ENCODE measurements at regions not wholly inside any gene's neighbourhood (a gene's known extent, or its start where the extent isn't known, plus 50 kb on each side); places are given as distances from the start of the nearest gene placed in this dataset.

DNA sequence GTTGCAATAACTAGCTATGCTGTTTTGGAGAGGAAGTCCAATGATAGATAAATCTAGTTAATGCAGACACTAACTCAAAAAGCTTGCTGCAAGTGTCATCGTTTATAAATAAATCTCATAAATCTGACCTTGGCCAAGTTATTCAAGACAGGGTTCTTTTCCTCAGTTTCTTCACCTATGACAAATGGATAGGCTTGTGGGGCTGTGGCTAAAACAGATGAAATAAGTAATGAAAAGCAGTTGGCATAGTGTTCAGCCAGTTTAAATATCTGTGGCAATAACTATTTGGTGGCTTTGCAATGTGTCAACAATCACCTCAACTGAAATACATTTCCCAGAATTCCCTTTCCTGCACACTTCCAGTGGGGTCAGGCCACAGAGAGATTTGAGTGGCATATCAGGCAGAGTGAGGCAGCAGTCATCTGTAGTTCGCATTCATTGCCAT is 169.9 kb downstream of the DYRK2 start:
- Histone ChIP-seq H3K9me3 (peaks cover 28% of the 10 kb centered on the region), H3K4me1 (no peaks in the 10 kb centered on the region), H3K27ac (no peak overlapping the region), H3K4me3 (no peak overlapping the region), H3K4me2 (no peak overlapping the region)
- DNase-seq (ENCODE audit: low read depth in 1 of 2, low spot score in 1 of 2) (no peak), FAIRE-seq (no peak), ATAC-seq (no peak)
- 56% methylated on average over 2 of the region's 2 CpGs for WGBS (ENCODE audit: missing lambda C conversion rate)
- CTCF ChIA-PET: interaction anchor here (0.8 to 1.0 kb wide), 2 partner anchors 15 to 58 kb away, joined by 3 read pairs; no protein-coding TSS in a partner anchor
- POLR2A ChIA-PET: no interaction called here
- no peak for TF ChIP-seq CEBPB (IDR thresholded peaks at IDR 0.05)
- TF ChIP-seq ZSCAN20 (CRISPR knock-in tag; IDR thresholded peaks at IDR 0.05): no peak
- TF ChIP-seq, protein P1, sequence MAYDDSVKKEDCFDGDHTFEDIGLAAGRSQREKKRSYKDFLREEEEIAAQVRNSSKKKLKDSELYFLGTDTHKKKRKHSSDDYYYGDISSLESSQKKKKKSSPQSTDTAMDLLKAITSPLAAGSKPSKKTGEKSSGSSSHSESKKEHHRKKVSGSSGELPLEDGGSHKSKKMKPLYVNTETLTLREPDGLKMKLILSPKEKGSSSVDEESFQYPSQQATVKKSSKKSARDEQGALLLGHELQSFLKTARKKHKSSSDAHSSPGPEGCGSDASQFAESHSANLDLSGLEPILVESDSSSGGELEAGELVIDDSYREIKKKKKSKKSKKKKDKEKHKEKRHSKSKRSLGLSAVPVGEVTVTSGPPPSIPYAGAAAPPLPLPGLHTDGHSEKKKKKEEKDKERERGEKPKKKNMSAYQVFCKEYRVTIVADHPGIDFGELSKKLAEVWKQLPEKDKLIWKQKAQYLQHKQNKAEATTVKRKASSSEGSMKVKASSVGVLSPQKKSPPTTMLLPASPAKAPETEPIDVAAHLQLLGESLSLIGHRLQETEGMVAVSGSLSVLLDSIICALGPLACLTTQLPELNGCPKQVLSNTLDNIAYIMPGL (CRISPR knock-in tag; IDR thresholded peaks at IDR 0.05; ENCODE audit: borderline replicate concordance): no peak
- no peak for TF ChIP-seq CBX2 (IDR thresholded peaks at IDR 0.05; ENCODE audit: borderline replicate concordance, low read depth)
- TF ChIP-seq EHMT2 (IDR thresholded peaks at IDR 0.05; ENCODE audit: low read depth): no peak
- no peak for TF ChIP-seq BHLHE40 (IDR thresholded peaks at IDR 0.05; ENCODE audit: low read depth, low read length)
- TF ChIP-seq, protein P2, sequence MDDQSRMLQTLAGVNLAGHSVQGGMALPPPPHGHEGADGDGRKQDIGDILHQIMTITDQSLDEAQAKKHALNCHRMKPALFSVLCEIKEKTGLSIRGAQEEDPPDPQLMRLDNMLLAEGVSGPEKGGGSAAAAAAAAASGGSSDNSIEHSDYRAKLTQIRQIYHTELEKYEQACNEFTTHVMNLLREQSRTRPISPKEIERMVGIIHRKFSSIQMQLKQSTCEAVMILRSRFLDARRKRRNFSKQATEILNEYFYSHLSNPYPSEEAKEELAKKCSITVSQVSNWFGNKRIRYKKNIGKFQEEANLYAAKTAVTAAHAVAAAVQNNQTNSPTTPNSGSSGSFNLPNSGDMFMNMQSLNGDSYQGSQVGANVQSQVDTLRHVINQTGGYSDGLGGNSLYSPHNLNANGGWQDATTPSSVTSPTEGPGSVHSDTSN (IDR thresholded peaks at IDR 0.05): no peak

DNA sequence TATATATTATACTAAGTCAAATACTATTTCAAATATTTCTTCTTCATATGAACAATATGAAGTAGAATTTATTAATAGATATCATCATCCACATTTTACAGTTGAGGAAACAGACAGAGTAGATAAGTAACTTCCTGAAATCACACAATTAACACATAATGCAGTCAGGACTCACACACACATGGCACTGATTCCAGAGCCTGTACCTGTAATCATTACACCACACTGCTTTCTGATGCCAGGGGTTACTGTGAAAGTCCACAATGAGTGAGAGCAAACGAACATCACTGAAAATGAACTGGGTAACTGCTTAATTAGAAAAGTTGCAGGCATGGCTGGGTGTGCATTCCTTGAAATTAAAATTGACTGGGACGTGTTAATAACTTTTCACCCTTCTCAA is 169.3 kb upstream of the IFNG-AS1 start:
- 25% methylated on average over 2 of the region's 2 CpGs for WGBS (ENCODE audit: missing lambda C conversion rate)
- Histone ChIP-seq H3K4me3 (no peak overlapping the region), H3K4me1 (no peaks in the 10 kb centered on the region), H3K9me3 (peaks cover 25% of the 10 kb centered on the region), H3K27ac (no peak overlapping the region), H3K4me2 (no peak overlapping the region)
- POLR2A ChIA-PET: no interaction called here
- no peak for FAIRE-seq
- TF ChIP-seq RAD21 (conservative IDR thresholded peaks at IDR 0.05 in 1 of 2, IDR thresholded peaks at IDR 0.05 in 1 of 2) (no peak), HDAC2 (IDR thresholded peaks at IDR 0.05) (no peak), POLR2AphosphoS2 (conservative IDR thresholded peaks at IDR 0.05; ENCODE audit: low read length) (no peak)
- CTCF ChIA-PET: interaction anchor here (1.2 kb wide), 1 partner anchor 22 kb away, joined by 3 read pairs; no protein-coding TSS in a partner anchor
- no peak for DNase-seq (ENCODE audit: low read depth in 1 of 2, low spot score in 1 of 2)
- ATAC-seq: no peak

DNA sequence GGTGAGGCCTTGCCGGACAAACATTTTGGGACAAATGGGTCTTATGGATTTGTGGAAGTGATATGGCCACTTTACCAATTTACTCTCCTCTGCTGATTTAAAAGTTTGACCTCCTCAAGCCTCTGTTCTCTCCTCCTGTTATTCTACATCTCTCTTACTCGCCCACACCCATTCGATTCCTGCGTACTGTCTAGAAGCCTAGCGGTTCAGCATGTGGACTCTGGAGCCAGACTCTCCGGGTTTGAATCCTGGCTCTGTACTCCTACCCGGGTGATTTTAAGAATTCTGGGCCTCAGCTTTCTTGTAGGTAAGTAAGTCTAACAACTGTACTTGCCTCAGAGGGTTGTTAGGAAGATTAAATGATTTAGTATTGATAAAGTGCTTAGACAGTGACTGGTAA is 168.6 kb upstream of the IFNG-AS1 start:
- no peak overlapping the region for H3K4me3 ChIP-seq
- WGBS (ENCODE audit: missing lambda C conversion rate): 75% methylated on average over 7 of the region's 7 CpGs
- FAIRE-seq (no peak), ATAC-seq (no peak), DNase-seq (ENCODE audit: low read depth in 1 of 2, low spot score in 1 of 2) (no peak)
- TF ChIP-seq, protein P1 (CRISPR knock-in tag; IDR thresholded peaks at IDR 0.05; ENCODE audit: borderline replicate concordance): no peak
- TF ChIP-seq GATA3 (IDR thresholded peaks at IDR 0.05; ENCODE audit: borderline replicate concordance): no peak
- no peak for TF ChIP-seq RNF2 (IDR thresholded peaks at IDR 0.05; ENCODE audit: borderline replicate concordance, low read depth)
- TF ChIP-seq SMC3 (IDR thresholded peaks at IDR 0.05): no peak
- TF ChIP-seq MYC (IDR thresholded peaks at IDR 0.05; ENCODE audit: borderline replicate concordance, low read length): no peak
- no peak for TF ChIP-seq FOSB (CRISPR knock-in tag; IDR thresholded peaks at IDR 0.05)
- TF ChIP-seq CHD2 (IDR thresholded peaks at IDR 0.05; ENCODE audit: low read length, partially characterized antibody): no peak
- no peak for TF ChIP-seq JUNB (IDR thresholded peaks at IDR 0.05)
- no peak for TF ChIP-seq POLR2AphosphoS2 (conservative IDR thresholded peaks at IDR 0.05; ENCODE audit: low read length)
- TF ChIP-seq, protein P3, sequence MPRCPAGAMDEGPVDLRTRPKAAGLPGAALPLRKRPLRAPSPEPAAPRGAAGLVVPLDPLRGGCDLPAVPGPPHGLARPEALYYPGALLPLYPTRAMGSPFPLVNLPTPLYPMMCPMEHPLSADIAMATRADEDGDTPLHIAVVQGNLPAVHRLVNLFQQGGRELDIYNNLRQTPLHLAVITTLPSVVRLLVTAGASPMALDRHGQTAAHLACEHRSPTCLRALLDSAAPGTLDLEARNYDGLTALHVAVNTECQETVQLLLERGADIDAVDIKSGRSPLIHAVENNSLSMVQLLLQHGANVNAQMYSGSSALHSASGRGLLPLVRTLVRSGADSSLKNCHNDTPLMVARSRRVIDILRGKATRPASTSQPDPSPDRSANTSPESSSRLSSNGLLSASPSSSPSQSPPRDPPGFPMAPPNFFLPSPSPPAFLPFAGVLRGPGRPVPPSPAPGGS (IDR thresholded peaks at IDR 0.05): no peak
- no peaks in the 10 kb centered on the region for H3K4me1 ChIP-seq
- H3K9me3 ChIP-seq: peaks cover 18% of the 10 kb centered on the region
- ChIA-PET POLR2A (no interaction called here), CTCF (interaction anchor here (1.2 kb wide), 1 partner anchor 23 kb away, joined by 3 read pairs; no protein-coding TSS in a partner anchor)
- no peak overlapping the region for H3K4me2 ChIP-seq
- no peak overlapping the region for H3K27ac ChIP-seq

Measured in A549 (cell line).